Activated T-cell treated with anti-CD3 and anti-CD28 coated beads for 24 hours (primary cell): ENCODE measurements at regions not wholly inside any gene's neighbourhood (a gene's known extent, or its start where the extent isn't known, plus 50 kb on each side); places are given as distances from the start of the nearest gene placed in this dataset.
"Not testable (repeated sequence)": the region's sequence is repeated elsewhere in the genome, so short reads cannot be mapped to it uniquely, and the experiment has no call there.

Experiments used
- DNase-seq: peaks from one replicate; pipeline ENCODE4 v3.0.0-alpha.2; 2020; ENCODE audit warnings: low read depth

- not testable (repeated sequence) for DNase-seq
Measured at GRCh38 chrX:13186643-13187042, 133.2 kb downstream of the ATXN3L start.

- no peak for DNase-seq
Measured at GRCh38 chrX:13180807-13181206, 136.4 kb upstream of the FAM9C start.

GRCh38 chrX:13179586-13179985 lies 135.2 kb upstream of the FAM9C start:
- no peak for DNase-seq

- DNase-seq: no peak
Measured at GRCh38 chrX:13179100-13179499, 134.7 kb upstream of the FAM9C start.

- DNase-seq: no peak
Measured at GRCh38 chrX:13177921-13178566, 133.6 kb upstream of the FAM9C start.

GRCh38 chrX:13175056-13175455 lies 130.6 kb upstream of the FAM9C start:
- DNase-seq: no peak

- DNase-seq: no peak
Measured at GRCh38 chrX:13170966-13171558, 126.6 kb upstream of the FAM9C start.

- no peak for DNase-seq
Measured at GRCh38 chrX:13169684-13170083, 125.3 kb upstream of the FAM9C start.

- DNase-seq: no peak
Measured at GRCh38 chrX:13168269-13168668, 123.8 kb upstream of the FAM9C start.

GRCh38 chrX:13167481-13168231 lies 123.2 kb upstream of the FAM9C start:
- DNase-seq: no peak

- DNase-seq: no peak
Measured at GRCh38 chrX:13165266-13166189, 121.1 kb upstream of the FAM9C start.

- DNase-seq: no peak
Measured at GRCh38 chrX:13164611-13165010, 120.2 kb upstream of the FAM9C start.

GRCh38 chrX:13162772-13163410 lies 118.5 kb upstream of the FAM9C start:
- DNase-seq: no peak

GRCh38 chrX:13159886-13160285 lies 115.5 kb upstream of the FAM9C start:
- no peak for DNase-seq

- no peak for DNase-seq
Measured at GRCh38 chrX:13158911-13159310, 114.5 kb upstream of the FAM9C start.

GRCh38 chrX:13155550-13155949 lies 111.1 kb upstream of the FAM9C start:
- not testable (repeated sequence) for DNase-seq

GRCh38 chrX:13153796-13154195 lies 109.4 kb upstream of the FAM9C start:
- DNase-seq: no peak

GRCh38 chrX:13152518-13153185 lies 108.2 kb upstream of the FAM9C start:
- DNase-seq: no peak

- peak; percentile 7 for DNase-seq
Measured at GRCh38 chrX:13151828-13152517, 107.6 kb upstream of the FAM9C start.

- DNase-seq: no peak
Measured at GRCh38 chrX:13149702-13150350, 105.4 kb upstream of the FAM9C start.
